IMR-90 (cell line): ENCODE measurements at regions not wholly inside any gene's neighbourhood (a gene's known extent, or its start where the extent isn't known, plus 50 kb on each side); places are given as distances from the start of the nearest gene placed in this dataset.

Experiments
- BHLHE40 ChIP-seq: fragments of 150-350 bp; IDR thresholded peaks from 2 replicates; pipeline ENCODE4 v1.6.1; 2016; ENCODE audit warnings: mild to moderate bottlenecking, low read depth, low read length
- CEBPB ChIP-seq: IDR thresholded peaks from 2 replicates; pipeline ENCODE4 v1.6.1; 2012; ENCODE audit warnings: low read depth, low read length, improper control_type of control experiment
- CHD1 ChIP-seq: IDR thresholded peaks from 2 replicates; pipeline ENCODE4 v1.6.1; 2012; ENCODE audit warnings: low read depth, low read length, improper control_type of control experiment
- CTCF ChIP-seq: conservative IDR thresholded peaks from 2 replicates; pipeline ENCODE4 v1.5.1; 2012; ENCODE audit warnings: mild to moderate bottlenecking, low read depth, low read length, improper control_type of control experiment
- FOS ChIP-seq: fragments of 150-350 bp; IDR thresholded peaks from 2 replicates; pipeline ENCODE4 v1.6.1; 2016; ENCODE audit warnings: low read depth, low read length
- MXI1 ChIP-seq: IDR thresholded peaks from 2 replicates; pipeline ENCODE4 v1.6.1; 2012; ENCODE audit warnings: low read depth, mild to moderate bottlenecking, low read length, moderate library complexity, borderline replicate concordance
- NFE2L2 ChIP-seq: fragments of 150-350 bp; IDR thresholded peaks from 2 replicates; pipeline ENCODE4 v1.6.1; 2016; ENCODE audit warnings: low read depth, mild to moderate bottlenecking, low read length
- POLR2A ChIP-seq: IDR thresholded peaks from 2 replicates; pipeline ENCODE4 v1.6.1; 2012; ENCODE audit warnings: mild to moderate bottlenecking, low read depth, low read length
- RAD21 ChIP-seq: IDR thresholded peaks from 2 replicates; pipeline ENCODE4 v1.6.1; 2012; ENCODE audit warnings: low read length, improper control_type of control experiment
- RFX5 ChIP-seq: IDR thresholded peaks from 2 replicates; pipeline ENCODE4 v1.8.0; 2012; ENCODE audit warnings: low read depth, mild to moderate bottlenecking, low read length, moderate library complexity
- TF ChIP-seq, protein P1 (sequence below): fragments of 150-350 bp; IDR thresholded peaks from 2 replicates; pipeline ENCODE4 v1.6.1; 2017; ENCODE audit warnings: mild to moderate bottlenecking, antibody characterized with exemption, low read length, low read depth

DNA sequence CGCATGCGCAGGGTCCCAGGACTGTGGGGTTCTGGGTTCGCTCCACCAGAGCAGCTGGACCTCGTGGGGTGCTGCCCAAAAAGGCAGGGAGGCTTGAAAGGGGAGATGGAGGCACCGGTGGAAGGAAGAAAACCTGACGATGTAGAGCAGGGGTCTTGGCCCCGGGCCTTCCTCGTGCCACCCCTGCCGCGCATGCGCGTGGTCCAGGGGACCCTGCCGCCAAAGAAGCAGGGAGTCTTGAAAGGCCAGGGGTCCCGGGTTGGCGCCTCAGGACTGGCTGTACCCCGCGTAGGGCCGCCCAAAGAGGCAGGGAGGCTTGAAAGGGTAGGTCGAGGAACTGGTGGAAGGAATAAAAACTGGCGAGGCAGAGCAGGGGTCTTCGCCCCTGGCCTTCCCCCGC, 321.0 kb downstream of the ALG10 start:
- TF ChIP-seq CTCF: no peak
- no peak for TF ChIP-seq MXI1
- no peak for TF ChIP-seq POLR2A
- no peak for TF ChIP-seq RFX5
- no peak for TF ChIP-seq RAD21
- no peak for TF ChIP-seq FOS
- TF ChIP-seq CEBPB: no peak
- no peak for TF ChIP-seq CHD1
- TF ChIP-seq, protein P1, sequence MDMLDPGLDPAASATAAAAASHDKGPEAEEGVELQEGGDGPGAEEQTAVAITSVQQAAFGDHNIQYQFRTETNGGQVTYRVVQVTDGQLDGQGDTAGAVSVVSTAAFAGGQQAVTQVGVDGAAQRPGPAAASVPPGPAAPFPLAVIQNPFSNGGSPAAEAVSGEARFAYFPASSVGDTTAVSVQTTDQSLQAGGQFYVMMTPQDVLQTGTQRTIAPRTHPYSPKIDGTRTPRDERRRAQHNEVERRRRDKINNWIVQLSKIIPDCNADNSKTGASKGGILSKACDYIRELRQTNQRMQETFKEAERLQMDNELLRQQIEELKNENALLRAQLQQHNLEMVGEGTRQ: no peak
- TF ChIP-seq NFE2L2: no peak
- no peak for TF ChIP-seq BHLHE40
